ENCODE measurements at regions not wholly inside any gene's neighbourhood (a gene's known extent, or its start where the extent isn't known, plus 50 kb on each side); places are given as distances from the start of the nearest gene placed in this dataset.

DNA sequence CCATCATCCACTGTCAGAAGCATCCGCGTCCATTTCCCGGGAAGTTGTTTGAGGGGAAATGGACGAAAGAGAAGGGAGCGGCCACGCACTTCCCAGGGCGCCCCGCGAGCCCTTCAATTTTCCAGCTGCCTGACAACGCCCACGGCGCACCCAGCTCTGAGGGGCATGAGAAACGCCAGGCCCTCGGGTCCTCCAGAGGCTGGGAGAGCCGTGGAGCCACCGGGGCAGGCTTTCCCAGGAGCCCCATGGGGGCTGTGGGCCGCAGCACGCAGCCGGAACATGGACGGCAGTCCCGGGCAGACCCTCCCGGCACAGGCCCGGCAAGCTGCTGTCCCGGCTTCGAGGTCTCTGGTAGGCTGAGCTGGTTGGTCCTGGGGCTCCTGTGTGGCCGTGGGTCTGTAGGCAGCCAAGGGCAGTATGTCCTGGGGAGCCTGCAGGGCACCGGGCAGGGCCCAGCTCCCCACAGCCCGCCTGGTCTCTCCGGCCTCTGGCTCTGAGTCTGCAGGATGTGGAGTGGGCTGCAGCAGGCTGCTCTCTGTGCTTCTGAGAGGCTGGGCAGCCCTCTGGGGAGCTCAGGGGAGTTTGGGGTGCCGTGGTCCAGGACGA is 115.2 kb downstream of the FAM53A start:
- TF ChIP-seq, protein P1, sequence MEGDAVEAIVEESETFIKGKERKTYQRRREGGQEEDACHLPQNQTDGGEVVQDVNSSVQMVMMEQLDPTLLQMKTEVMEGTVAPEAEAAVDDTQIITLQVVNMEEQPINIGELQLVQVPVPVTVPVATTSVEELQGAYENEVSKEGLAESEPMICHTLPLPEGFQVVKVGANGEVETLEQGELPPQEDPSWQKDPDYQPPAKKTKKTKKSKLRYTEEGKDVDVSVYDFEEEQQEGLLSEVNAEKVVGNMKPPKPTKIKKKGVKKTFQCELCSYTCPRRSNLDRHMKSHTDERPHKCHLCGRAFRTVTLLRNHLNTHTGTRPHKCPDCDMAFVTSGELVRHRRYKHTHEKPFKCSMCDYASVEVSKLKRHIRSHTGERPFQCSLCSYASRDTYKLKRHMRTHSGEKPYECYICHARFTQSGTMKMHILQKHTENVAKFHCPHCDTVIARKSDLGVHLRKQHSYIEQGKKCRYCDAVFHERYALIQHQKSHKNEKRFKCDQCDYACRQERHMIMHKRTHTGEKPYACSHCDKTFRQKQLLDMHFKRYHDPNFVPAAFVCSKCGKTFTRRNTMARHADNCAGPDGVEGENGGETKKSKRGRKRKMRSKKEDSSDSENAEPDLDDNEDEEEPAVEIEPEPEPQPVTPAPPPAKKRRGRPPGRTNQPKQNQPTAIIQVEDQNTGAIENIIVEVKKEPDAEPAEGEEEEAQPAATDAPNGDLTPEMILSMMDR (conservative IDR thresholded peaks at IDR 0.05; ENCODE audit: low read length) = no peak
- no peak for TF ChIP-seq EZH2phosphoT487 (IDR thresholded peaks at IDR 0.05; ENCODE audit: borderline replicate concordance, low read depth, low read length)

All from OCI-LY7 (cell line).